ENCODE measurements at regions not wholly inside any gene's neighbourhood (a gene's known extent, or its start where the extent isn't known, plus 50 kb on each side); places are given as distances from the start of the nearest gene placed in this dataset.

DNA sequence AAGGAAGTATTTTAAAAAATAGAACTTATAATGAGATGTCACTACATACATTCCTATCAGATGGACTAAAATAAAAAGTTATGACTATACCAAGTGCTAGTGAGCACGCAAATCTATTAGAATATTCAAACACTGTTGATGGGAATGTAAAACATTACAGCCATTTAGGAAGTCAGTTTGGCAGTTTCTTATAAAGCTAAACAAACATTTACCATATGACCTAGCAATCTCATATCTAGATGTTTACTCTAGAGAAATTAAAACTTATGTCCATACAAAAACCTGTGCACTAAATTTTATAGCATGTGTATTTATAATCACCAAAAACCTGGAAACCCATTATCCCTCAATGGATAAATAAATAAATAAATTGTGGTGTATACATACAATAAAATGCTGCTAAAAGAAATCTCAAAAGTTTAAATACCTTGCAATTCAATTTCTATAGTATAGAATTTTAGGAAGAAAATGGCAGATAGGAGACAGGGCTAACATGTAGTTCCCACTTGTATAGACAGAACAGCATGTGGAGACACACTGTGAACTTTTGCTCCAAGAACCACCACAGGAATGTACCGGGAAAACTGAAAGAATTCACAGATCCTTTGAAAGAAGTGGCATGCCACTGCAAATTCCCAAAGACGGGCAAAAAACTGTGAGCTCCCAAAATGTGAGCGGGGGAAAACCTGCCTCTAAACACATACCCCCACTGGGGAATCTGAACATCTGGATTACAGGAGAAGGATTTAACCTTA lies 174.6 kb upstream of the SPEF2 start:
- no peak for DNase-seq
- intact Hi-C loops (cut with DNase I; ENCODE audit: low total_unique reads), result no loop called here
- Histone ChIP-seq H3K4me1 (no peaks in the 10 kb centered on the region), H3K4me3 (no peak overlapping the region), H3K9me3 (no peaks in the 10 kb centered on the region), H3K36me3 (no peaks in the 10 kb centered on the region), H3K27me3 (no peaks in the 10 kb centered on the region), H3K27ac (no peak overlapping the region)
- TF ChIP-seq, protein P1, sequence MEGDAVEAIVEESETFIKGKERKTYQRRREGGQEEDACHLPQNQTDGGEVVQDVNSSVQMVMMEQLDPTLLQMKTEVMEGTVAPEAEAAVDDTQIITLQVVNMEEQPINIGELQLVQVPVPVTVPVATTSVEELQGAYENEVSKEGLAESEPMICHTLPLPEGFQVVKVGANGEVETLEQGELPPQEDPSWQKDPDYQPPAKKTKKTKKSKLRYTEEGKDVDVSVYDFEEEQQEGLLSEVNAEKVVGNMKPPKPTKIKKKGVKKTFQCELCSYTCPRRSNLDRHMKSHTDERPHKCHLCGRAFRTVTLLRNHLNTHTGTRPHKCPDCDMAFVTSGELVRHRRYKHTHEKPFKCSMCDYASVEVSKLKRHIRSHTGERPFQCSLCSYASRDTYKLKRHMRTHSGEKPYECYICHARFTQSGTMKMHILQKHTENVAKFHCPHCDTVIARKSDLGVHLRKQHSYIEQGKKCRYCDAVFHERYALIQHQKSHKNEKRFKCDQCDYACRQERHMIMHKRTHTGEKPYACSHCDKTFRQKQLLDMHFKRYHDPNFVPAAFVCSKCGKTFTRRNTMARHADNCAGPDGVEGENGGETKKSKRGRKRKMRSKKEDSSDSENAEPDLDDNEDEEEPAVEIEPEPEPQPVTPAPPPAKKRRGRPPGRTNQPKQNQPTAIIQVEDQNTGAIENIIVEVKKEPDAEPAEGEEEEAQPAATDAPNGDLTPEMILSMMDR (IDR thresholded peaks at IDR 0.05), result no peak

DNA sequence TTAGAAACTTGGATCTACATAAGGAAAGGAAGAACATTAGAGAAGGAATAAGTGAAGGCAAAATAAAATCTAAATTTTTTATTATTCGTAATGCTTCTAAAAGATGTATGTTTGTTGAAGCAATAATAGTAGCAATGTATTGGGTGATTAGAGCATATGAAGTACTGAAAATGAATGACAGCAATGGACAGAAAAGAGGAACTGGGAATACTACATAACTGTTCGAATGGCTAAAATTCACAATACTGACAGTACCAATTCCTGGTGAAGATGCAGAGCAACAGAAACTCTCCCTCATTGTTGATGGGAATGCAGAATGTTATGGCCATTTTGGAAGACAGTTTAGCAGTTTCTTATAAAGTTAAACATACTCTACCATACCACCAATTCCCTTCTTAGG lies 177.3 kb upstream of the SPEF2 start:
- Histone ChIP-seq H3K27ac (no peak overlapping the region), H3K27me3 (no peaks in the 10 kb centered on the region), H3K36me3 (no peaks in the 10 kb centered on the region), H3K4me1 (no peaks in the 10 kb centered on the region), H3K9me3 (no peaks in the 10 kb centered on the region), H3K4me3 (no peak overlapping the region)
- no peak for DNase-seq
- intact Hi-C loops (cut with DNase I; ENCODE audit: low total_unique reads), result no loop called here
- TF ChIP-seq, protein P1 (IDR thresholded peaks at IDR 0.05), result no peak

DNA sequence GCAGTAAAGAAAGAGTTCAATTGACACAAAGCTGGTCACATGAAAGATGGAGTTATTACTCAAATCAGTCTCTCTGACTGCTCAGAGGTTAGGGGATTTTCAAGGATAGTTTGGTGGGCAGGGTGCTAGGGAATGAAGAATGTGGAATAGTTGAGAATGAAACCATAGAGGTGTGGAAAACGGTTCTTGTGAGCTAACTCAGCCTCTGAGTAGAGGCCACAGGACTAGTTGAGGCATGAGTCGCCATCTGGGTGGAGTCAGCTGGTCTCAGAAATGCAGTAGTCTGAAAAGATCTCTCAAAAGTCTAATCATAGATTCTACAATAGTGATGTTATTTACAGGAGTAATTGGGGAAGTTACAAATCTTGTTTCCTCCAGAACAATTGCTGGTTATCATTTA lies 178.9 kb upstream of the SPEF2 start:
- DNase-seq, result no peak
- Histone ChIP-seq H3K4me3 (no peak overlapping the region), H3K4me1 (no peaks in the 10 kb centered on the region), H3K27ac (no peak overlapping the region), H3K36me3 (no peaks in the 10 kb centered on the region), H3K9me3 (no peaks in the 10 kb centered on the region), H3K27me3 (no peaks in the 10 kb centered on the region)
- intact Hi-C loops (cut with DNase I; ENCODE audit: low total_unique reads), result no loop called here
- TF ChIP-seq, protein P1 (IDR thresholded peaks at IDR 0.05), result no peak

DNA sequence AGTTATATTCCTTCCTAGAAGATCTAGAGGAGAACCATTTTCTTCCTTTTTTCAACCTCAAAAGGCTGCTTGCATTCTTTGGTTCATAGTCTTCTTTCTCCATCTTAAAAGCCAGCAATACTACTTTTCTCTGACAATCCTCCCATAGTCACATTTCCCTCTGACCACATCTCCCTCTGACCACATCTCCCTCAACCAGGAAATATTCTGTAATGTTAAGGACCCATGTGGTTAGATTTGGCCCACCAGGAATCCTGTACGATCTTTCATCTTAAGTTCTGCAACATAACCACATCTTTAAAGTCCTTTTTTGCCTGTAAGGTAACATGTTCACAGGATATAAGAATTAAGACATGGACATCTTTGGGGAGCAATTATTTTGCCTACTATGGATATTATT lies 179.4 kb upstream of the SPEF2 start:
- intact Hi-C loops (cut with DNase I; ENCODE audit: low total_unique reads), result no loop called here
- no peak overlapping the region for H3K4me3 ChIP-seq
- no peaks in the 10 kb centered on the region for H3K4me1 ChIP-seq
- no peaks in the 10 kb centered on the region for H3K27me3 ChIP-seq
- TF ChIP-seq, protein P1 (IDR thresholded peaks at IDR 0.05), result no peak
- H3K36me3 ChIP-seq, result no peaks in the 10 kb centered on the region
- no peak overlapping the region for H3K27ac ChIP-seq
- DNase-seq, result no peak
- no peaks in the 10 kb centered on the region for H3K9me3 ChIP-seq

DNA sequence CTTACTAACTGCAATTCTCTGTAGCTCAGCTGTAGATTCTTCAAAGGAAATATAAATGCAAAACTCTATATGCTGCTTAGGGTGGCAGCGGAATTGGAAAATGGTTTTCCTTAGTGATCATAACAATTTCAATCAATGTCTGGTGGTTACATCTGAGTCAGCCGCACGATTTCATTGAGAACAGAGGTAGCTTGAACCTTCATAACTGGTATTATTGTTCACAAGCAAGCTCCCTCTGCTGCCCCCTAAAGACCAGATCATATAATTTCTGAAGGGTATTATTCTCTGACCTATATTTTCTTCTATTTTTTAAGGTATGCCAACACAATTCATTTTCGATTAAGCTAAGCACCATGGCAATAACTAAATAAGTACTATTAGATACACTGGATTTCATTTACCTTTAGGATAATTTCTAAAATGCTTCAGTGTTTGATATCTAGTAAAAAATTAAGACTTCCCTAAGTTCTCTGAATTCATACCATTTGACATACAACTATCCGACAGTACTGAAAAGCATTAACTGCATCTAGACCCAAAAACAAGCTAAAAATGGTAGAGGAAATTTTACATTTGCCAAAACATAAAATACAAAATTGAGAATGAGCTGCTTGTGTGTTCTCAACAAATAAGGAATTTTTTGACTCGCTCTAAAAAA lies 181.1 kb upstream of the SPEF2 start:
- TF ChIP-seq, protein P1 (IDR thresholded peaks at IDR 0.05), result peak in 1 of 2 experiments; percentile 32
- Histone ChIP-seq H3K36me3 (no peaks in the 10 kb centered on the region), H3K9me3 (no peaks in the 10 kb centered on the region), H3K27me3 (no peaks in the 10 kb centered on the region), H3K27ac (no peak overlapping the region), H3K4me3 (no peak overlapping the region), H3K4me1 (no peaks in the 10 kb centered on the region)
- intact Hi-C loops (cut with DNase I; ENCODE audit: low total_unique reads), result no loop called here
- DNase-seq, result no peak
